T-helper 1 cell treated with Interleukin-12 subunit alpha and Interleukin-12 subunit beta and Interleukin-4 antibody, amounts not matched to agents 30 μg/mL and 1 μg/mL, for 36 hours (primary cell): ENCODE measurements at regions not wholly inside any gene's neighbourhood (a gene's known extent, or its start where the extent isn't known, plus 50 kb on each side); places are given as distances from the start of the nearest gene placed in this dataset.

Source experiments
- H3K27ac Mint-ChIP-seq: one replicate; pipeline ENCODE4 v1.8.0; 2021; ENCODE audit warnings: mild to moderate bottlenecking, mixed read lengths
- H3K27me3 Mint-ChIP-seq: one replicate; pipeline ENCODE4 v1.8.0; 2021; ENCODE audit warnings: low read depth, mixed read lengths
- H3K36me3 Mint-ChIP-seq: one replicate; pipeline ENCODE4 v1.8.0; 2021; ENCODE audit warnings: low read depth, mixed read lengths
- H3K4me1 Mint-ChIP-seq: one replicate; pipeline ENCODE4 v1.8.0; 2021; ENCODE audit warnings: low read depth, mixed read lengths
- H3K4me3 Mint-ChIP-seq: one replicate; pipeline ENCODE4 v1.8.0; 2021; ENCODE audit warnings: mild to moderate bottlenecking, moderate library complexity, mixed read lengths
- H3K9me3 Mint-ChIP-seq: one replicate; pipeline ENCODE4 v1.8.0; 2021; ENCODE audit warnings: mixed read lengths

- Mint-ChIP-seq H3K27me3 (no peaks in the 10 kb centered on the region), H3K27ac (no peak overlapping the region), H3K9me3 (peaks cover 11% of the 10 kb centered on the region), H3K4me1 (no peaks in the 10 kb centered on the region), H3K36me3 (no peaks in the 10 kb centered on the region), H3K4me3 (no peak overlapping the region)
Observed at GRCh38 chr13:89968470-89968869, 1379.0 kb upstream of the MIR17HG start.

DNA sequence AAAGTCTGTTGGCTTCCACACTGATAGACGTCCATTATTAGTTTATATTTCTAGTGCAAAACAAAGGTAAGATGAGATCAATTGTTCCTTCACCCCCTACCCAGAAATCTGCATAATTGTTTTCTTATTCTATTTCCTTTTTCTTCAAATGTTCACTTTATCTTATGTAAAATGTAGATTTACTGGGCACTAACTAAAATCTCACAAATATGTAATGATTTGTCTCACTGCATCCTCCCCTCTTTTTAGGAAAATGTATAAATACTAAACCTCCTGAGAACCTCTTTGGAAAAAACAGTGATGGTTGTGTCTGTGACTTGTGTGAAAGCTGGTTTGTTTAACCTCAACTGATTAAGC is 1377.2 kb upstream of the MIR17HG start:
- H3K4me1 Mint-ChIP-seq, result no peaks in the 10 kb centered on the region
- no peaks in the 10 kb centered on the region for H3K36me3 Mint-ChIP-seq
- no peak overlapping the region for H3K27ac Mint-ChIP-seq

DNA sequence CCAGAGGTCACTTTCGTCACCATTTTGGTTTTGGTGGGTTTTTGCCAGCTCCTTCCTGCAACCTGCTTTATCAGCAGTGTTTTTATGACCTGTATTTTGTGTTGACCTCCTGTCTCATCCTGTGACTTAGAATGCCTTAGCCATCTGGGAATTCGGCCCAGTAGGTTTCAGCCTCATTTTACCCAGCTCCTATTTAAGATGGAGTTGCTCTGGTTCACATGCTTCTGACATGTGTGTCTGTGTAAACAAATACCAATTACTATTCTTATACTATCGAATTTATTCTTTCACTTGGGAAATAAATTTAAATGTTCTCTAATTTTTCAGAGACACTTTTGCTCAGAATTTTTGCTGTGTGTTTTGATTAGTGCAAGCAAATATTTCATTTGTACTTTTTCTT is 1370.3 kb upstream of the MIR17HG start:
- no peak overlapping the region for H3K27ac Mint-ChIP-seq
- H3K4me3 Mint-ChIP-seq, result no peak overlapping the region
- no peaks in the 10 kb centered on the region for H3K4me1 Mint-ChIP-seq
- no peaks in the 10 kb centered on the region for H3K9me3 Mint-ChIP-seq
- H3K36me3 Mint-ChIP-seq, result no peaks in the 10 kb centered on the region
- H3K27me3 Mint-ChIP-seq, result no peaks in the 10 kb centered on the region

More for the DNA sequence above, 1377.2 kb upstream of the MIR17HG start:
- Mint-ChIP-seq H3K27me3 (no peaks in the 10 kb centered on the region), H3K9me3 (peaks cover 11% of the 10 kb centered on the region), H3K4me3 (no peak overlapping the region)

DNA sequence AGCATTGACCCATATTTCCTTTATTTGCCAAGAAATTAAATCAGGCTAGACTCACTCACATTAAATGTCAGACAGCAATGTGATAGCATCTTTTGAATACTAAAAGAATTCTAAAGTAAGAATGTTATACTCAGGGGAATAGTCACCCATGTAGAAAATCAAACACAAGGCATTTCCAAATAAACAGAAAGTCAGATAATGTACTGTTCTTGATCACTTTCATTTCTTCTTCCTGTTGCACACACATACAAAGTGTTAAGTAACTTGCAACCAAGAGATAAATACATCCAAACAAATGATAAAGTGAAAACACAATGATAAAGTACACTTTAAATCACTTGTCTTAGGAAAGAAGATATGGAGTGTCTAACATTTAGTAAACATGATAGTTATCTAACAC is 1366.6 kb upstream of the MIR17HG start:
- no peak overlapping the region for H3K4me3 Mint-ChIP-seq

DNA sequence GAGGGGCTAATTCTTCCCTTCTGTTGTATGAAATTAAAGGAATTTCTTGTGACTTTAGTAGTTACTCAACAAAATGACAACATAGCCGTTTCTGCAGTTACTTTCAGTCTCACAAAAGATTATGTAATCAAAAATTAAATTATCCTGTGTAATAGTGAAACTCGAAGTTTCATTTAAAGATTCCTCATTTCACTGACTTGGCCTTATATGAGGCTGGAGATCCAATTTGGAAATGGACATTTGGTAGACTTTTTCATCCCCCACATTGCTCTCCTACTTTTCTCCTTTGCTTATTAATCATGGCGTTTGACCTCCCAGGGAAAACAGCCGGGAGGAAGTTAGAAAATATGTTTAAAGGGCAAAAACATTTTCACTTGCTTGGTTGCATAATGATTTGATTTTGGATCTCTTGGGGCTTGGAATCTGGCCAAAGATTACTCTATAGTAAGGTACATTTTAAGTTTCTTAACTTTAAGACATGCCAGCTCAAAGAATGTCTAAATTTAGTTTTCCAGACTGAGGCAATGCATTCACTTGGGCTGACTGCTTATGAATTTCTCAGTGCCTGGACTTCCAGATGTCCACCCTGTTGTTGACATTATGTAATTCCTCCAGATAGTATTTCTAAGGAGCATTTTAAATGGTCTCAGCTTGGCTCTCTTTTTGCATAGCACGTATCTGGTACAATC is 1364.9 kb upstream of the MIR17HG start:
- Mint-ChIP-seq H3K27me3 (no peaks in the 10 kb centered on the region), H3K27ac (no peak overlapping the region), H3K4me3 (no peak overlapping the region), H3K9me3 (peaks cover 6% of the 10 kb centered on the region), H3K36me3 (no peaks in the 10 kb centered on the region), H3K4me1 (no peaks in the 10 kb centered on the region)

More for the DNA sequence above, 1366.6 kb upstream of the MIR17HG start:
- Mint-ChIP-seq H3K27me3 (no peaks in the 10 kb centered on the region), H3K36me3 (no peaks in the 10 kb centered on the region), H3K4me1 (no peaks in the 10 kb centered on the region), H3K27ac (no peak overlapping the region), H3K9me3 (peaks cover 6% of the 10 kb centered on the region)

DNA sequence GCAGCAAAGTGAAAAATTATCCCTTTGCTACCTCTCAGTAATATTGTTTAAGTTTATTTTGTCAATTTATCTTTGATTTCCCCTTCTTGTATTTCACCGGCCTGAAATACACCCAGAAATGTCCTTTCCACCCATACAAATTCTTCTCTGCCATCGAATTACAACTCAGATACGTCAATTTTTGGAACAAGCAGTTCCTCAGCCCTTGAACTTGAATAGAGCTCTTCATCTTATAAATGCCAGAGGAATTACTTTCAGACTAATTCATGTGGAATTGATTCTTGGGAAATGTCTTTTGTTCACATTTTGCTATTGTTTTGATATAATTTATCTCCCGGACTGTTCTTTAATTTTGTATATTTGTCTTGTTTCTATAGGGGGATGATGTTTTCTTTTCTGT is 1359.3 kb upstream of the MIR17HG start:
- Mint-ChIP-seq H3K27ac (no peak overlapping the region), H3K36me3 (no peaks in the 10 kb centered on the region), H3K4me1 (no peaks in the 10 kb centered on the region), H3K4me3 (no peak overlapping the region), H3K9me3 (no peaks in the 10 kb centered on the region), H3K27me3 (no peaks in the 10 kb centered on the region)

DNA sequence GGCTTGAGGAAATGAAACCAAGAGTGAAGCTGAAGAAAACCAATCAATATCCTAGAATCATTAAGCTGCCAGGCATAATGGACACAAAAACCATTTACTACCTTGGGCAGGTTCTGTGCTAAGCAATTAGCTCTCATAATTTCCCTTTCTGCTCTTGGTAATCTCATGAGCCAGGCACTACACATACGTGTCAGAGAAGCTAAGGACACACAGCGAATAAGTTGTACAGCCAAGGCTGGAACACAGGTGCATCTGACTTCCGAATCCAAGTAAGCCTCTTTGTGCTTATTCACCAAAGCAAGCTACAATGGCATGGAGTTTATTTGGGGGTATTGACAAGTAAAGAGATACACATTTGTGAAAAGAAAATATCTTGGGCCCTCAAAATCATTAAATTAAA is 1343.9 kb upstream of the MIR17HG start:
- Mint-ChIP-seq H3K4me3 (no peak overlapping the region), H3K9me3 (peaks cover 13% of the 10 kb centered on the region), H3K4me1 (no peaks in the 10 kb centered on the region), H3K36me3 (no peaks in the 10 kb centered on the region), H3K27me3 (no peaks in the 10 kb centered on the region), H3K27ac (no peak overlapping the region)

DNA sequence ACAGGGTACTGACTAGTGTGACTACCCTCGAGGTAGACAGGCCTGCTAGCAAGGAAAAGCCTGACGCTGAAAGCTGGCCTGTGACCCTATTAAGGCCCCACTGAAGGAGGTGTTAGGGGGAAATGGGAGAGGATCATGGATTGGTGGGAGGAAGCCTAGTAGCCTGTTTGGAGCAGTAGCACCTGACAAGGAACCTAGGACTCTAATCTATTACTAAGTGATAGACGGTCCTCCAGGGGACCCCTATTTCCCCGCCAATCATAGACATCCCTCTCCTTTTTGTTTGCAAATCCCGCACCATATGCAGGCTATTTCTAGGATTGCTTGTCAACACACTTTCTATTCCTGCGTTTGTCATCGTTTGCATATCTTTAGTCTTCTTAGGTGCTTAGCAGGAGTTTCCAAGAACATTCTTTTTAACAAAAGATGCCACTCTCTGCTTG is 1338.8 kb upstream of the MIR17HG start:
- Mint-ChIP-seq H3K4me3 (no peak overlapping the region), H3K27ac (no peak overlapping the region), H3K4me1 (no peaks in the 10 kb centered on the region), H3K27me3 (no peaks in the 10 kb centered on the region), H3K9me3 (peaks cover 12% of the 10 kb centered on the region), H3K36me3 (no peaks in the 10 kb centered on the region)

DNA sequence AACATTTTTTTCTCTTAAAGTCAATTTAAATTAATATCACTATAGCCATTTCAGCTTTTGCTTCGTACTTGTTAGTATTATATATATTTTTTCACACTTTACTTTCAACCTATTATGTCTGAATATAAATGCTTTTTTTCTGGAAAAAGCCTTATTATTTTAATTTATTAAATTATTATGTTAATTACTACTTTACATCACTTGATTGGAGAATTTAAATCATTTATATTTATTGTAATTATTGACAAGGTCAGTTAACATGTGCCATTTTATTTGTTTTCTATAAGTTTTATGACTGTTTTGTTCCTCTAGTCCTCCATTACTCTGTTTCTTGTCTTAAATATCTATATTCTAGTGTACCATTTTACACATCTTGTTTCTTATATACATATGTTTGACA is 1333.4 kb upstream of the MIR17HG start:
- Mint-ChIP-seq H3K4me3 (no peak overlapping the region), H3K36me3 (no peaks in the 10 kb centered on the region), H3K4me1 (no peaks in the 10 kb centered on the region), H3K27me3 (no peaks in the 10 kb centered on the region), H3K9me3 (peaks cover 12% of the 10 kb centered on the region), H3K27ac (no peak overlapping the region)

GRCh38 chr13:90015565-90016507 is 1331.7 kb upstream of the MIR17HG start:
- Mint-ChIP-seq H3K9me3 (peaks cover 21% of the 10 kb centered on the region), H3K36me3 (no peaks in the 10 kb centered on the region), H3K27ac (no peak overlapping the region), H3K4me1 (no peaks in the 10 kb centered on the region), H3K27me3 (no peaks in the 10 kb centered on the region), H3K4me3 (no peak overlapping the region)

DNA sequence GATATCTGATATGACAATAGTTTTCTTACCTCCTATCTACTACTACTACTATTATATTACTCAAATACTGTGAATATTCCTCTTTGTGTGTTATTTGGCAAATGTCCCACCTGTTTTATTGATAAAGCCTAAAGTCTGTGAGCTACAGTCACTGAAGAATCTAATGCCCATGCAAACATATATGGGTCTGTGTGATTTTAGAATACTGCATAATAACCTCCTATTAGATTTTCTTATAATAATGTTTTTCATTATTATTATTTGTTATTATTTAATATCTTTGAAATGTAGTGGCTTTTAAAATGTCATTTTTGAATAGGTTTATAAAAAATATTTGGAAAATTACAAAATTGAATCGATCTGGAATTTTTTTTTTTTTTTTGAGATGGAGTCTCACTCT is 1330.8 kb upstream of the MIR17HG start:
- Mint-ChIP-seq H3K4me1 (no peaks in the 10 kb centered on the region), H3K9me3 (peaks cover 21% of the 10 kb centered on the region), H3K36me3 (no peaks in the 10 kb centered on the region), H3K4me3 (no peak overlapping the region), H3K27ac (no peak overlapping the region), H3K27me3 (no peaks in the 10 kb centered on the region)

DNA sequence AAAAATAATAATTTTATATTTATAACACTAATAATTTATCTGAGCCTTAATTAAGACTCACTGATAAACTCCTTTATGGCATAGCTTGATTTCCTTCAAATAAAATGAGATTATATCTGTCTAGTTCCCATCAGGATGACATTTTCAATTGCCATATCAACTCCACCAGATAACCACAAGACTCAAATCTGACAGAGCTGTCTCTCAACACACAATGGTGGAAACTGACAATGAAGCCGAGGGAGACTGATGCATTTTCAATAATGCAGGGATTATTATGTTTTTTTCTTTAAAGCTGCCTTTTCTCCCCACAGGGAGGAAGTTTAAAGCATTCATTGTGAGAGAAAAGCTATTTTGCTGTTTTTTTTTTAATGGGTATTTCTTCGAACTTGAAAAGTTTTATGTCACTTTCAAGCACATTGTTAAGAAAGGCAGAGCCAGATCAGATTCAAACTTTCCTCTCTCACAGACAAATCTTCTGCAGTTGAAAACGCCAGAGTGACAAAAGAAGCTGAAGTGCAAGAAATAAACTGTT is 1326.9 kb upstream of the MIR17HG start:
- H3K27ac Mint-ChIP-seq, result no peak overlapping the region
- H3K9me3 Mint-ChIP-seq, result peaks cover 14% of the 10 kb centered on the region
- H3K36me3 Mint-ChIP-seq, result no peaks in the 10 kb centered on the region

DNA sequence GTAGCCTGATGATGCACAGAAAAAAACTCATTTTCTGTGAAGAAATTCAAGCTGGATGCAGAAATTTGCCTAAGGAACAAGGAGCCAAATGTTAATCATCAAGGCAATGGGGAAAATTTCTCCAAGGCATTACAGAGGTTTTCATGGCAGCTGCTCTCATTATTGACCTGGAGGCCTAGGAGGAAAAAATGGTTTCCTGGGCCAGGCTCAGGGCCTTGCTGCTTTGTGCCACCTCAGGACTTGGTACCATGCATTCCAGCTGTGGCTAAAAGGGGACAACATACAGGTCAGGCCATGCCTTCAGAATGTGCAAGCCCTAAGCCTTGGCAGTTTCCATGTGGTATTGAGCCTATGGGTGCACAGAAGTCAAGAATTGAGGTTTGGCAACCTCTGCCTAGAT is 1320.1 kb upstream of the MIR17HG start:
- Mint-ChIP-seq H3K27me3 (no peaks in the 10 kb centered on the region), H3K27ac (no peak overlapping the region)

More for the DNA sequence above, 1326.9 kb upstream of the MIR17HG start:
- Mint-ChIP-seq H3K27me3 (no peaks in the 10 kb centered on the region), H3K4me3 (no peak overlapping the region), H3K4me1 (no peaks in the 10 kb centered on the region)

GRCh38 chr13:90032313-90032712 is 1315.2 kb upstream of the MIR17HG start:
- Mint-ChIP-seq H3K4me3 (no peak overlapping the region), H3K36me3 (no peaks in the 10 kb centered on the region), H3K27ac (no peak overlapping the region), H3K9me3 (peaks cover 8% of the 10 kb centered on the region), H3K4me1 (no peaks in the 10 kb centered on the region), H3K27me3 (no peaks in the 10 kb centered on the region)

More for the DNA sequence above, 1320.1 kb upstream of the MIR17HG start:
- no peaks in the 10 kb centered on the region for H3K36me3 Mint-ChIP-seq
- H3K4me1 Mint-ChIP-seq, result no peaks in the 10 kb centered on the region
- no peak overlapping the region for H3K4me3 Mint-ChIP-seq
- peaks cover 15% of the 10 kb centered on the region for H3K9me3 Mint-ChIP-seq
